ENCODE measurements at regions not wholly inside any gene's neighbourhood (a gene's known extent, or its start where the extent isn't known, plus 50 kb on each side); places are given as distances from the start of the nearest gene placed in this dataset.

DNA sequence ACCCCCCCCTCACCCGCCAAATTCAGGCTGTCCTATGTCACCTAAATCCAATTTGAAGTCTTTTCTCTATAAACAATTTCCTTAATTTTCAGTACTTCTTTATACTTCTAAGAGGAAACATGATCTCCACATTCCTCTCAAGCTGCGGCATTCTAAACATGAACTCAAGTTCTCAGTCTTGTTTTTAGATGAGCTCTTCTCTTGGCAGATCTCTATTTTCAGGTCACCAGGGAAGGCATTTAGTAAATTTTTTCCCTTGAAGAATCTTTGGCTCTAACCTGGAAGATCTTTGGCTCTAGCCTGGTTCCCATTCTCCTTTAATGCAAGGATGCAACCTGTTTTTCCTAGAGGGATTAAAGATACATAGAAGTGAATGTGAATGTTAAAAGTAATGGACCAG, 193.4 kb downstream of the ATG4C start:
- TF ChIP-seq, protein P1, sequence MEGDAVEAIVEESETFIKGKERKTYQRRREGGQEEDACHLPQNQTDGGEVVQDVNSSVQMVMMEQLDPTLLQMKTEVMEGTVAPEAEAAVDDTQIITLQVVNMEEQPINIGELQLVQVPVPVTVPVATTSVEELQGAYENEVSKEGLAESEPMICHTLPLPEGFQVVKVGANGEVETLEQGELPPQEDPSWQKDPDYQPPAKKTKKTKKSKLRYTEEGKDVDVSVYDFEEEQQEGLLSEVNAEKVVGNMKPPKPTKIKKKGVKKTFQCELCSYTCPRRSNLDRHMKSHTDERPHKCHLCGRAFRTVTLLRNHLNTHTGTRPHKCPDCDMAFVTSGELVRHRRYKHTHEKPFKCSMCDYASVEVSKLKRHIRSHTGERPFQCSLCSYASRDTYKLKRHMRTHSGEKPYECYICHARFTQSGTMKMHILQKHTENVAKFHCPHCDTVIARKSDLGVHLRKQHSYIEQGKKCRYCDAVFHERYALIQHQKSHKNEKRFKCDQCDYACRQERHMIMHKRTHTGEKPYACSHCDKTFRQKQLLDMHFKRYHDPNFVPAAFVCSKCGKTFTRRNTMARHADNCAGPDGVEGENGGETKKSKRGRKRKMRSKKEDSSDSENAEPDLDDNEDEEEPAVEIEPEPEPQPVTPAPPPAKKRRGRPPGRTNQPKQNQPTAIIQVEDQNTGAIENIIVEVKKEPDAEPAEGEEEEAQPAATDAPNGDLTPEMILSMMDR (IDR thresholded peaks at IDR 0.05) = no peak
- TF ChIP-seq POLR2A (IDR thresholded peaks at IDR 0.05) = no peak
- TF ChIP-seq EP300 (IDR thresholded peaks at IDR 0.05) = no peak

All from suprapubic skin (tissue), 3 donors.